Hepatocyte (in vitro differentiated cells): ENCODE measurements at regions not wholly inside any gene's neighbourhood (a gene's known extent, or its start where the extent isn't known, plus 50 kb on each side); places are given as distances from the start of the nearest gene placed in this dataset.

ENCODE experiments used
- EZH2 ChIP-seq: fragments of 200-600 bp; sonication (generic); IDR thresholded peaks from 2 replicates; pipeline ENCODE4 v1.6.1; 2016; ENCODE audit warnings: antibody characterized with exemption, mild to moderate bottlenecking, borderline replicate concordance
- TF ChIP-seq, protein P1 (sequence below): fragments of 200-600 bp; sonication (generic); IDR thresholded peaks from 2 replicates; pipeline ENCODE4 v1.5.1; 2016; ENCODE audit warnings: antibody characterized with exemption, mild to moderate bottlenecking; ENCODE audit not compliant: poor library complexity

GRCh38 chr1:242761556-242761955, 237.1 kb upstream of the PLD5 start:
- TF ChIP-seq, protein P1, sequence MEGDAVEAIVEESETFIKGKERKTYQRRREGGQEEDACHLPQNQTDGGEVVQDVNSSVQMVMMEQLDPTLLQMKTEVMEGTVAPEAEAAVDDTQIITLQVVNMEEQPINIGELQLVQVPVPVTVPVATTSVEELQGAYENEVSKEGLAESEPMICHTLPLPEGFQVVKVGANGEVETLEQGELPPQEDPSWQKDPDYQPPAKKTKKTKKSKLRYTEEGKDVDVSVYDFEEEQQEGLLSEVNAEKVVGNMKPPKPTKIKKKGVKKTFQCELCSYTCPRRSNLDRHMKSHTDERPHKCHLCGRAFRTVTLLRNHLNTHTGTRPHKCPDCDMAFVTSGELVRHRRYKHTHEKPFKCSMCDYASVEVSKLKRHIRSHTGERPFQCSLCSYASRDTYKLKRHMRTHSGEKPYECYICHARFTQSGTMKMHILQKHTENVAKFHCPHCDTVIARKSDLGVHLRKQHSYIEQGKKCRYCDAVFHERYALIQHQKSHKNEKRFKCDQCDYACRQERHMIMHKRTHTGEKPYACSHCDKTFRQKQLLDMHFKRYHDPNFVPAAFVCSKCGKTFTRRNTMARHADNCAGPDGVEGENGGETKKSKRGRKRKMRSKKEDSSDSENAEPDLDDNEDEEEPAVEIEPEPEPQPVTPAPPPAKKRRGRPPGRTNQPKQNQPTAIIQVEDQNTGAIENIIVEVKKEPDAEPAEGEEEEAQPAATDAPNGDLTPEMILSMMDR = no peak
- no peak for TF ChIP-seq EZH2
